WTC11 (cell line): ENCODE measurements at regions not wholly inside any gene's neighbourhood (a gene's known extent, or its start where the extent isn't known, plus 50 kb on each side); places are given as distances from the start of the nearest gene placed in this dataset.

Source experiments
- ATAC-seq: fragments of 200-7000 bp; cut with Tn5 transposase; 2 replicates; pipeline ENCODE4 v1.10.0; 2021; ENCODE audit warnings: mild to moderate bottlenecking, moderate library complexity
- CTCF ChIA-PET: fragments of 300-600 bp; sonication (Branson Sonifier 250); formaldehyde crosslinking; loops from one replicate; lab custom pipeline; 2021; ENCODE audit warnings: antibody characterized with exemption; lab: Charles Lee
- POLR2A ChIA-PET: fragments of 350-600 bp; sonication (Branson Sonifier 250); formaldehyde crosslinking; loops from one replicate; lab custom pipeline; 2021; ENCODE audit warnings: antibody characterized with exemption; lab: Charles Lee
- DNase-seq: peaks from one replicate; pipeline ENCODE4 v3.0.0; 2021; ENCODE audit warnings: low spot score
- H3K27ac Mint-ChIP-seq: 2 replicates; pipeline ENCODE4 v1.8.0; 2021; ENCODE audit warnings: mixed read lengths
- H3K27me3 Mint-ChIP-seq: 2 replicates; pipeline ENCODE4 v1.8.0; 2021; ENCODE audit warnings: low read depth, mild to moderate bottlenecking, moderate library complexity, mixed read lengths
- H3K36me3 Mint-ChIP-seq: 2 replicates; pipeline ENCODE4 v1.8.0; 2021; ENCODE audit warnings: mixed read lengths
- H3K4me1 Mint-ChIP-seq: 2 replicates; pipeline ENCODE4 v1.8.0; 2022; ENCODE audit warnings: mixed read lengths
- H3K4me3 Mint-ChIP-seq: 2 replicates; pipeline ENCODE4 v1.8.0; 2021; ENCODE audit warnings: mild to moderate bottlenecking, moderate library complexity, mixed read lengths
- H3K9me3 Mint-ChIP-seq: 2 replicates; pipeline ENCODE4 v1.8.0; 2021; ENCODE audit warnings: mixed read lengths
- ETV6 ChIP-seq: sonication (generic); formaldehyde crosslinking; IDR thresholded peaks from 2 replicates; pipeline ENCODE4 v1.8.1; 2022; ENCODE audit warnings: mild to moderate bottlenecking, missing genetic modification reagents
- PRDM15 ChIP-seq: sonication (generic); formaldehyde crosslinking; IDR thresholded peaks from 2 replicates; pipeline ENCODE4 v1.8.0; 2022; ENCODE audit warnings: missing genetic modification reagents
- PRRX2 ChIP-seq: fragments of 250-450 bp; sonication (Bioruptor Pico); IDR thresholded peaks from 2 replicates; pipeline ENCODE4 v1.8.0; 2021; ENCODE audit warnings: mild to moderate bottlenecking
- SP1 ChIP-seq: sonication (generic); formaldehyde crosslinking; conservative IDR thresholded peaks from 2 replicates; pipeline ENCODE4 v1.8.1; 2022; ENCODE audit warnings: missing genetic modification reagents
- ZBTB21 ChIP-seq: sonication (generic); formaldehyde crosslinking; IDR thresholded peaks from 2 replicates; pipeline ENCODE4 v1.8.1; 2023; ENCODE audit warnings: mild to moderate bottlenecking, missing genetic modification reagents, borderline replicate concordance
- ZNF416 ChIP-seq: fragments of 250-450 bp; sonication (Bioruptor Pico); IDR thresholded peaks from 2 replicates; pipeline ENCODE4 v1.9.0; 2021; ENCODE audit warnings: mild to moderate bottlenecking, inconsistent platforms
- ZNF423 ChIP-seq: fragments of 250-450 bp; sonication (Bioruptor Pico); IDR thresholded peaks from 2 replicates; pipeline ENCODE4 v2.1.2; 2022; ENCODE audit warnings: mild to moderate bottlenecking, moderate library complexity
- TF ChIP-seq, protein P1 (sequence below): sonication (generic); formaldehyde crosslinking; IDR thresholded peaks from 2 replicates; pipeline ENCODE4 v1.8.1; 2023; ENCODE audit warnings: mild to moderate bottlenecking, missing genetic modification reagents
- TF ChIP-seq, protein P2 (sequence below): sonication (generic); formaldehyde crosslinking; IDR thresholded peaks from 2 replicates; pipeline ENCODE4 v1.8.0; 2023; ENCODE audit warnings: missing genetic modification reagents, mild to moderate bottlenecking, borderline replicate concordance
- TF ChIP-seq, protein P3 (sequence below): sonication (generic); formaldehyde crosslinking; conservative IDR thresholded peaks from 2 replicates; pipeline ENCODE4 v1.8.1; 2023; ENCODE audit warnings: mild to moderate bottlenecking, low read depth, missing genetic modification reagents, moderate library complexity
- TF ChIP-seq, protein P4 (sequence below): fragments of 200-600 bp; IDR thresholded peaks from 2 replicates; pipeline ENCODE4 v1.8.0; 2022; ENCODE audit warnings: antibody characterized with exemption
- TF ChIP-seq, protein P5 (sequence below): sonication (generic); formaldehyde crosslinking; IDR thresholded peaks from 2 replicates; pipeline ENCODE4 v1.8.1; 2022; ENCODE audit warnings: mild to moderate bottlenecking, missing genetic modification reagents, moderate library complexity, borderline replicate concordance

DNA sequence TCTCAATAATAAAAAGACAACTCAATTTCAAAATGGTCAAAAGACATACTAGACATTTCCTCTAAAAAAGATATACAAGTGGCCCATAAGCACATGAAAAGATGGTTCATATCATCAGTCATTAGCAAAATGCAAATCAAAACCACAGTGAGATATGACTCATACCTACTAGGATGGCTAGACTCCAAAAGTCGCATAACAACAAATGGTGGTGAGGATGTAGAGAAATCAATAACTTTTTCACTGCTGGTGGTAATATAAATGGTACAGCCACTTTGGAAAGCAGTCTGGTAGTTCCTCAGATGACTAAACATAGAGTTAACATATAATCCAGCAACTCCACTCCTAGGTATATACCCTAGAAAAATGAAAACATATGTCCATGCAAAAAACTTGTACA, 242.3 kb upstream of the NOL4 start (continued):
- TF ChIP-seq, protein P1, sequence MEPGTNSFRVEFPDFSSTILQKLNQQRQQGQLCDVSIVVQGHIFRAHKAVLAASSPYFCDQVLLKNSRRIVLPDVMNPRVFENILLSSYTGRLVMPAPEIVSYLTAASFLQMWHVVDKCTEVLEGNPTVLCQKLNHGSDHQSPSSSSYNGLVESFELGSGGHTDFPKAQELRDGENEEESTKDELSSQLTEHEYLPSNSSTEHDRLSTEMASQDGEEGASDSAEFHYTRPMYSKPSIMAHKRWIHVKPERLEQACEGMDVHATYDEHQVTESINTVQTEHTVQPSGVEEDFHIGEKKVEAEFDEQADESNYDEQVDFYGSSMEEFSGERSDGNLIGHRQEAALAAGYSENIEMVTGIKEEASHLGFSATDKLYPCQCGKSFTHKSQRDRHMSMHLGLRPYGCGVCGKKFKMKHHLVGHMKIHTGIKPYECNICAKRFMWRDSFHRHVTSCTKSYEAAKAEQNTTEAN: no peak
- no peak for TF ChIP-seq PRDM15 (CRISPR knock-in tag)
- no peak for TF ChIP-seq SP1 (CRISPR knock-in tag)
- TF ChIP-seq PRRX2 (CRISPR knock-in tag): no peak
- TF ChIP-seq ETV6 (CRISPR knock-in tag): no peak
- TF ChIP-seq, protein P2, sequence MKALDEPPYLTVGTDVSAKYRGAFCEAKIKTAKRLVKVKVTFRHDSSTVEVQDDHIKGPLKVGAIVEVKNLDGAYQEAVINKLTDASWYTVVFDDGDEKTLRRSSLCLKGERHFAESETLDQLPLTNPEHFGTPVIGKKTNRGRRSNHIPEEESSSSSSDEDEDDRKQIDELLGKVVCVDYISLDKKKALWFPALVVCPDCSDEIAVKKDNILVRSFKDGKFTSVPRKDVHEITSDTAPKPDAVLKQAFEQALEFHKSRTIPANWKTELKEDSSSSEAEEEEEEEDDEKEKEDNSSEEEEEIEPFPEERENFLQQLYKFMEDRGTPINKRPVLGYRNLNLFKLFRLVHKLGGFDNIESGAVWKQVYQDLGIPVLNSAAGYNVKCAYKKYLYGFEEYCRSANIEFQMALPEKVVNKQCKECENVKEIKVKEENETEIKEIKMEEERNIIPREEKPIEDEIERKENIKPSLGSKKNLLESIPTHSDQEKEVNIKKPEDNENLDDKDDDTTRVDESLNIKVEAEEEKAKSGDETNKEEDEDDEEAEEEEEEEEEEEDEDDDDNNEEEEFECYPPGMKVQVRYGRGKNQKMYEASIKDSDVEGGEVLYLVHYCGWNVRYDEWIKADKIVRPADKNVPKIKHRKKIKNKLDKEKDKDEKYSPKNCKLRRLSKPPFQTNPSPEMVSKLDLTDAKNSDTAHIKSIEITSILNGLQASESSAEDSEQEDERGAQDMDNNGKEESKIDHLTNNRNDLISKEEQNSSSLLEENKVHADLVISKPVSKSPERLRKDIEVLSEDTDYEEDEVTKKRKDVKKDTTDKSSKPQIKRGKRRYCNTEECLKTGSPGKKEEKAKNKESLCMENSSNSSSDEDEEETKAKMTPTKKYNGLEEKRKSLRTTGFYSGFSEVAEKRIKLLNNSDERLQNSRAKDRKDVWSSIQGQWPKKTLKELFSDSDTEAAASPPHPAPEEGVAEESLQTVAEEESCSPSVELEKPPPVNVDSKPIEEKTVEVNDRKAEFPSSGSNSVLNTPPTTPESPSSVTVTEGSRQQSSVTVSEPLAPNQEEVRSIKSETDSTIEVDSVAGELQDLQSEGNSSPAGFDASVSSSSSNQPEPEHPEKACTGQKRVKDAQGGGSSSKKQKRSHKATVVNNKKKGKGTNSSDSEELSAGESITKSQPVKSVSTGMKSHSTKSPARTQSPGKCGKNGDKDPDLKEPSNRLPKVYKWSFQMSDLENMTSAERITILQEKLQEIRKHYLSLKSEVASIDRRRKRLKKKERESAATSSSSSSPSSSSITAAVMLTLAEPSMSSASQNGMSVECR: no peak
- TF ChIP-seq, protein P3, sequence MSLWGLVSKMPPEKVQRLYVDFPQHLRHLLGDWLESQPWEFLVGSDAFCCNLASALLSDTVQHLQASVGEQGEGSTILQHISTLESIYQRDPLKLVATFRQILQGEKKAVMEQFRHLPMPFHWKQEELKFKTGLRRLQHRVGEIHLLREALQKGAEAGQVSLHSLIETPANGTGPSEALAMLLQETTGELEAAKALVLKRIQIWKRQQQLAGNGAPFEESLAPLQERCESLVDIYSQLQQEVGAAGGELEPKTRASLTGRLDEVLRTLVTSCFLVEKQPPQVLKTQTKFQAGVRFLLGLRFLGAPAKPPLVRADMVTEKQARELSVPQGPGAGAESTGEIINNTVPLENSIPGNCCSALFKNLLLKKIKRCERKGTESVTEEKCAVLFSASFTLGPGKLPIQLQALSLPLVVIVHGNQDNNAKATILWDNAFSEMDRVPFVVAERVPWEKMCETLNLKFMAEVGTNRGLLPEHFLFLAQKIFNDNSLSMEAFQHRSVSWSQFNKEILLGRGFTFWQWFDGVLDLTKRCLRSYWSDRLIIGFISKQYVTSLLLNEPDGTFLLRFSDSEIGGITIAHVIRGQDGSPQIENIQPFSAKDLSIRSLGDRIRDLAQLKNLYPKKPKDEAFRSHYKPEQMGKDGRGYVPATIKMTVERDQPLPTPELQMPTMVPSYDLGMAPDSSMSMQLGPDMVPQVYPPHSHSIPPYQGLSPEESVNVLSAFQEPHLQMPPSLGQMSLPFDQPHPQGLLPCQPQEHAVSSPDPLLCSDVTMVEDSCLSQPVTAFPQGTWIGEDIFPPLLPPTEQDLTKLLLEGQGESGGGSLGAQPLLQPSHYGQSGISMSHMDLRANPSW (CRISPR knock-in tag): no peak

GRCh38 chr18:34480162-34480700, 229.9 kb upstream of the DTNA start:
- H3K9me3 Mint-ChIP-seq: peaks cover 11% of the 10 kb centered on the region
- H3K36me3 Mint-ChIP-seq: peaks cover 5% of the 10 kb centered on the region
- ChIA-PET CTCF (interaction anchor here (1.3 kb wide), 1 partner anchor 181 kb away, joined by 4 read pairs; no protein-coding TSS in a partner anchor), POLR2A (no interaction called here)
- H3K27ac Mint-ChIP-seq: peak overlapping the region; percentile 50
- TF ChIP-seq ZNF416 (no peak), ZNF423 (CRISPR knock-in tag) (no peak), ZBTB21 (no peak)
- TF ChIP-seq, protein P4, sequence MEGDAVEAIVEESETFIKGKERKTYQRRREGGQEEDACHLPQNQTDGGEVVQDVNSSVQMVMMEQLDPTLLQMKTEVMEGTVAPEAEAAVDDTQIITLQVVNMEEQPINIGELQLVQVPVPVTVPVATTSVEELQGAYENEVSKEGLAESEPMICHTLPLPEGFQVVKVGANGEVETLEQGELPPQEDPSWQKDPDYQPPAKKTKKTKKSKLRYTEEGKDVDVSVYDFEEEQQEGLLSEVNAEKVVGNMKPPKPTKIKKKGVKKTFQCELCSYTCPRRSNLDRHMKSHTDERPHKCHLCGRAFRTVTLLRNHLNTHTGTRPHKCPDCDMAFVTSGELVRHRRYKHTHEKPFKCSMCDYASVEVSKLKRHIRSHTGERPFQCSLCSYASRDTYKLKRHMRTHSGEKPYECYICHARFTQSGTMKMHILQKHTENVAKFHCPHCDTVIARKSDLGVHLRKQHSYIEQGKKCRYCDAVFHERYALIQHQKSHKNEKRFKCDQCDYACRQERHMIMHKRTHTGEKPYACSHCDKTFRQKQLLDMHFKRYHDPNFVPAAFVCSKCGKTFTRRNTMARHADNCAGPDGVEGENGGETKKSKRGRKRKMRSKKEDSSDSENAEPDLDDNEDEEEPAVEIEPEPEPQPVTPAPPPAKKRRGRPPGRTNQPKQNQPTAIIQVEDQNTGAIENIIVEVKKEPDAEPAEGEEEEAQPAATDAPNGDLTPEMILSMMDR: no peak
- TF ChIP-seq, protein P5, sequence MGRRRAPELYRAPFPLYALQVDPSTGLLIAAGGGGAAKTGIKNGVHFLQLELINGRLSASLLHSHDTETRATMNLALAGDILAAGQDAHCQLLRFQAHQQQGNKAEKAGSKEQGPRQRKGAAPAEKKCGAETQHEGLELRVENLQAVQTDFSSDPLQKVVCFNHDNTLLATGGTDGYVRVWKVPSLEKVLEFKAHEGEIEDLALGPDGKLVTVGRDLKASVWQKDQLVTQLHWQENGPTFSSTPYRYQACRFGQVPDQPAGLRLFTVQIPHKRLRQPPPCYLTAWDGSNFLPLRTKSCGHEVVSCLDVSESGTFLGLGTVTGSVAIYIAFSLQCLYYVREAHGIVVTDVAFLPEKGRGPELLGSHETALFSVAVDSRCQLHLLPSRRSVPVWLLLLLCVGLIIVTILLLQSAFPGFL: no peak
- ATAC-seq (peak; percentile 26), DNase-seq (no peak)
- H3K27me3 Mint-ChIP-seq: no peaks in the 10 kb centered on the region
- H3K4me1 Mint-ChIP-seq: peaks cover 29% of the 10 kb centered on the region
- no peak overlapping the region for H3K4me3 Mint-ChIP-seq
